ENCODE measurements at regions not wholly inside any gene's neighbourhood (a gene's known extent, or its start where the extent isn't known, plus 50 kb on each side); places are given as distances from the start of the nearest gene placed in this dataset.

DNA sequence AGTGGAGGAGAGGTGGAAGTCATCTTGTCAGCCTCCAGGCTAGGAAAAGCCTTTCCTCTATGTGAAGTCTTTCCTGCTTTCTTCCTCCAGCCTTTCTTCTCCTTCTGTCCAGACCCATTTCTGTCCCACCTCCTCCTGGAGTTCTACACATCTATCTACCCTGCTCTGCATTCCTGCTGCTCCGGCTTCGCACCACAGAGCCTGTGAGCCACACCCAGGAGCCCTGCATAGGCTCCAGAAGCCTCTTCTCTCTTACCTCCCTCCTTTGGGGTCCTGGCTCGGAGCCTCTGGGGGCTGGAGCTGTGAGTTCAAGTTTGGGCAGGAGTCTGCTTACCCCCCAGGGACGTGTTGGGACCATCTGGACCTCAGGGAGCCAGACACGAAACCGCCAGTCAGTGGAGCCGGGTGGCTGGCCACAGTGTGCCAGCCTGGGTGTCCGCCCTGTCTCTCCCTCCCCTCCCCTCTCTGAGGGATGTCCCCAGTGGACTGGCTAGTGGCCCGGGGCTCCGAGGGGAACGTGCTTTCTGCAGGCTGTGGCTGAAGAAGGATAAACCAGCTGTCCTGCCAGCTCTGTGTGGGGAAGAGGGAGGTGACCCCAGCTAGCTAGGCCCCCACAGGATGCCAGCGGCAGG lies 99.2 kb downstream of the VEGFA start:
- no peak overlapping the region for H3K4me3 ChIP-seq (ENCODE audit: low read length)
- H3K9ac ChIP-seq (ENCODE audit: low read length), result no peak overlapping the region
- no peaks in the 10 kb centered on the region for H3K27me3 ChIP-seq (ENCODE audit: control insufficient read depth, insufficient read depth, low read length)
- H3K9me3 ChIP-seq (ENCODE audit: control insufficient read depth, low read length), result no peaks in the 10 kb centered on the region
- H3K36me3 ChIP-seq (ENCODE audit: control insufficient read depth, insufficient read depth, low read length), result no peaks in the 10 kb centered on the region
- H3K4me1 ChIP-seq (ENCODE audit: control insufficient read depth, insufficient read depth, low read length), result peaks cover 28% of the 10 kb centered on the region

DNA sequence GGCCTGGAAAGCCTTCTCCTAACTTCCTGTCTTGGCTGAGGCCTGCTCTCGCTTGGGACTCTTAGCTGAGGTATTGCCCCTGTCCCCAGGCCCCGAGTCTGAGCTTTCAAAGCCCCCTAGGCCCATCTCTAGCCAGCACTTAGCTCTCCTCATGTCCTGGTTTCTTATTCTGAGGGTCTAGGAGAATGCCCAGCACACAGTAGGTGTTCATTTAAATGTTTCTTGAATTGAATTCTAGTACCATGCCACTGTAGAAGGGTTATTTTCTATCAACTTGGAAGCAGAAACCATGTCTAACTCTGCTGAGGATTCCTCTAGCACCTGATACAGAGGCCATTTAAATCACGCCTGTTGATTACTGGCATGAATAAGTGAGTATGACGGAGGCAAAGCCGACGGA lies 98.5 kb downstream of the VEGFA start:
- no peak overlapping the region for H3K4me3 ChIP-seq (ENCODE audit: low read length)

DNA sequence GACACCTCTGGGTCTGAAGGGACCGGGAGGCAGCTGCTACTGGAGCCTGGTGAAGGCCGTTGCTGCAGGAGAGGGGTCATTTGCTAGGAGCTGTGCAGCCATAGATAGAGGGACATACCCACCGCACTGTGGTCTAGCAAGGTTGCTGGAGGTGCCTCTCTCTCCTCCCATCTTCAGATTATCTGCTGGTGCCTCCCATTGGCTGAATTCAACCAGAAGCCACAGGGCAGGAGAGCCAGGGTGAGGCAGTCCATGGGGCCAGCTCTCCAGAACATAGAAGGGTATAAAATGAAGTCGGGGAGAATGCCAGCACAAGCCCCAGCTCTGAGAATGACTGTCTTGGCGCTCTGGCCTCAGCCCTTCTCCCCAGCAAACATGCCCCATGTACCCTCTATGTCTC lies 98.0 kb downstream of the VEGFA start:
- Histone ChIP-seq H3K27me3 (ENCODE audit: control insufficient read depth, insufficient read depth, low read length) (no peaks in the 10 kb centered on the region), H3K9me3 (ENCODE audit: control insufficient read depth, low read length) (no peaks in the 10 kb centered on the region), H3K4me3 (ENCODE audit: low read length) (no peak overlapping the region), H3K4me1 (ENCODE audit: control insufficient read depth, insufficient read depth, low read length) (peaks cover 19% of the 10 kb centered on the region), H3K36me3 (ENCODE audit: control insufficient read depth, insufficient read depth, low read length) (no peaks in the 10 kb centered on the region), H3K9ac (ENCODE audit: low read length) (no peak overlapping the region)

More for the DNA sequence above, 98.5 kb downstream of the VEGFA start:
- H3K9me3 ChIP-seq (ENCODE audit: control insufficient read depth, low read length), result no peaks in the 10 kb centered on the region
- H3K36me3 ChIP-seq (ENCODE audit: control insufficient read depth, insufficient read depth, low read length), result no peaks in the 10 kb centered on the region
- no peaks in the 10 kb centered on the region for H3K27me3 ChIP-seq (ENCODE audit: control insufficient read depth, insufficient read depth, low read length)
- peaks cover 21% of the 10 kb centered on the region for H3K4me1 ChIP-seq (ENCODE audit: control insufficient read depth, insufficient read depth, low read length)
- no peak overlapping the region for H3K9ac ChIP-seq (ENCODE audit: low read length)

DNA sequence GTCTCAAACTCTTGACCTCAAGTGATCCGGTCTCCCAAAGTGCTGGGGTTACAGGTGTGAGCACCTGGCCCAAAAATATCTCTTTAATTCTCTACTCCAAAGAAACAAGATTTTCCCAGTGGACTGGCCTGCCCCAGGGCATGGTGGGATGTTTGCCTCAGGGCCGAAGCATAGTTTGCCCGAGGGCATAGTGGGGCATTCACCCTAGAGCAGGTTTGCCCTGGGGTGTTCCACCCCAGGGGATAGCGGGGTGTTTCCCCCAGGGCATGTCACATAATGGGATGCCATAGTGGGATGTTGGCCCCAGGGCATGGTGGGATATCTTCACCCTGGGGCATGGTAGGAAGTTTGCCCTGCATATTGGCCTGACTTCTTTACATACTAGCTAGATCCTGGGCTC lies 97.2 kb downstream of the VEGFA start:
- Histone ChIP-seq H3K4me1 (ENCODE audit: control insufficient read depth, insufficient read depth, low read length) (peaks cover 19% of the 10 kb centered on the region), H3K36me3 (ENCODE audit: control insufficient read depth, insufficient read depth, low read length) (no peaks in the 10 kb centered on the region), H3K4me3 (ENCODE audit: low read length) (no peak overlapping the region), H3K27me3 (ENCODE audit: control insufficient read depth, insufficient read depth, low read length) (no peaks in the 10 kb centered on the region), H3K9me3 (ENCODE audit: control insufficient read depth, low read length) (no peaks in the 10 kb centered on the region), H3K9ac (ENCODE audit: low read length) (no peak overlapping the region)

DNA sequence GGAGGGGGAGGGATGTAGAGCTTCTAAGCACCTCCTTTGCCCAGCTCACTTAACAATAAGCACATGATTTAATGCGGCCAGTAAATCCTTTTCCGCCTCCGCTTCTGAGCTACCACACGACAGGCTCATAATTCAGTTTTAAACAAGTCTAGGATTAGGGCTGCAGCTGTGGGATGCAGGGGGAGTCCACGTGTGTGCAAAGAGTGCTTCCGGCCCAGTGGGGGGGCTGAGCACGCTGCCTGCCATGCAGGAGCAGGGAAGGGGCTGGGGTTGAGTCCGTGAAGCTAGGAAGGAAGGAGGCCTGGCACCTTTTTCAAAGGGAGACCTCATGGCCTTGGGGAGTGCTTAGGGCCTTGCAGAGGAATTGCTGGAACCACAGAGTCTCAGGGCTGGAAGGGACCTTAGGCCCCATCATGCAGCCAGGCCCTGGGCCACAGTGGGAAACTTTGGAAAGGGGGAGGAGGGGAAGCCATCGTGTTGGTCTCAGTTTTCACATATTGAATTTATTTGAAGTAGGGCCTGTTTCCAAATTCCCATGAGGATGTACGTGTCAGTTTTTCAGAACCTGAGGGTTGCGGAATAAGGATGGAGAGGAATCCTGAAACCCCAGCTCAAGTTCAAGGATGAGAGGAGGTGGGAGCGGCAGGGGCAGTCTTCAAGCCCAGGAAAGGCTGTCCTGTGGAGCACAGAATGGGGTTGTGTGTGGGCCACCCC lies 96.1 kb downstream of the VEGFA start:
- H3K36me3 ChIP-seq (ENCODE audit: control insufficient read depth, insufficient read depth, low read length), result no peaks in the 10 kb centered on the region
- no peaks in the 10 kb centered on the region for H3K27me3 ChIP-seq (ENCODE audit: control insufficient read depth, insufficient read depth, low read length)
- H3K4me3 ChIP-seq (ENCODE audit: low read length), result no peak overlapping the region
- peaks cover 12% of the 10 kb centered on the region for H3K4me1 ChIP-seq (ENCODE audit: control insufficient read depth, insufficient read depth, low read length)
- no peaks in the 10 kb centered on the region for H3K9me3 ChIP-seq (ENCODE audit: control insufficient read depth, low read length)
- no peak overlapping the region for H3K9ac ChIP-seq (ENCODE audit: low read length)

DNA sequence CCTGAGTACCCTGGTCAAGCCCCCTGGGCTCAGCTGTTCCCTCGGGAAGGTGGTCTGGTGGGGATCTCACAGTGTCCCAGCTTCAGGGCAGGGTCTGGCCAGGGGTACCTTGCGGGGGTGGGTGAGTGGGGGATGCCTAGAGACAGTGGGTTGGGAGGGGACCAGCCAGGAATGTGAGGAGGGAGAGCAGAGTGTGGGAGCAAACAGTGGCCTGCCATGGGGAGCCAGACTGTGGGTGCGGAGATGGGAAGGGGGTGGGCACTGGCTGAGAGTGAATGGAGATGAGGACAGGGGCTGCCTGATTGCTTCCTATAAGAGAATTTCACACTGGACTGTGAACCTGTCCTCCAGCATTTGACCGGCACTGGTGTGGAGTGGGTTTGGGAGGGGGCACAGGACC lies 95.1 kb downstream of the VEGFA start:
- no peaks in the 10 kb centered on the region for H3K9me3 ChIP-seq (ENCODE audit: control insufficient read depth, low read length)
- H3K9ac ChIP-seq (ENCODE audit: low read length), result no peak overlapping the region
- no peaks in the 10 kb centered on the region for H3K36me3 ChIP-seq (ENCODE audit: control insufficient read depth, insufficient read depth, low read length)
- peaks cover 6% of the 10 kb centered on the region for H3K4me1 ChIP-seq (ENCODE audit: control insufficient read depth, insufficient read depth, low read length)
- H3K27me3 ChIP-seq (ENCODE audit: control insufficient read depth, insufficient read depth, low read length), result no peaks in the 10 kb centered on the region
- H3K4me3 ChIP-seq (ENCODE audit: low read length), result no peak overlapping the region

DNA sequence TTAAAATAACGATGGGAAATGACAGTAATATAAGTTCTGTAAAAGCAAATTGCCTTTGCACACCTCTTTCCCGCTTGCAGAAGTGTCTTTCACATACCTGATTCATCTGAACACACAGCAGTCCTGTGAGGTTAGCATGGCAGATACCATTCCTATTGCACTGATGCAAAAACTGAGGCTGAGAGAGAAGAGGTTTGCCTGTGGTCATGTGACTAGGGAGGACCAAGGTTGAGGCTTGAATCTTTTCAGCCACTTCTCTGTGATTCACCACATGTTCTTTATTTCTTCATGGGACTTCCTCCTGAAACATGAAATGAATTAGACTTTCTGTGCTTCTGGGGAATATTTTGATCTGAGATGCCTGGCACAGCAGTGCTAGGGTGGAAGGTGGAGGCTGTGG lies 92.9 kb downstream of the VEGFA start:
- no peaks in the 10 kb centered on the region for H3K36me3 ChIP-seq (ENCODE audit: control insufficient read depth, insufficient read depth, low read length)
- no peaks in the 10 kb centered on the region for H3K27me3 ChIP-seq (ENCODE audit: control insufficient read depth, insufficient read depth, low read length)
- H3K4me1 ChIP-seq (ENCODE audit: control insufficient read depth, insufficient read depth, low read length), result no peaks in the 10 kb centered on the region
- no peak overlapping the region for H3K4me3 ChIP-seq (ENCODE audit: low read length)
- H3K9me3 ChIP-seq (ENCODE audit: control insufficient read depth, low read length), result no peaks in the 10 kb centered on the region
- no peak overlapping the region for H3K9ac ChIP-seq (ENCODE audit: low read length)

DNA sequence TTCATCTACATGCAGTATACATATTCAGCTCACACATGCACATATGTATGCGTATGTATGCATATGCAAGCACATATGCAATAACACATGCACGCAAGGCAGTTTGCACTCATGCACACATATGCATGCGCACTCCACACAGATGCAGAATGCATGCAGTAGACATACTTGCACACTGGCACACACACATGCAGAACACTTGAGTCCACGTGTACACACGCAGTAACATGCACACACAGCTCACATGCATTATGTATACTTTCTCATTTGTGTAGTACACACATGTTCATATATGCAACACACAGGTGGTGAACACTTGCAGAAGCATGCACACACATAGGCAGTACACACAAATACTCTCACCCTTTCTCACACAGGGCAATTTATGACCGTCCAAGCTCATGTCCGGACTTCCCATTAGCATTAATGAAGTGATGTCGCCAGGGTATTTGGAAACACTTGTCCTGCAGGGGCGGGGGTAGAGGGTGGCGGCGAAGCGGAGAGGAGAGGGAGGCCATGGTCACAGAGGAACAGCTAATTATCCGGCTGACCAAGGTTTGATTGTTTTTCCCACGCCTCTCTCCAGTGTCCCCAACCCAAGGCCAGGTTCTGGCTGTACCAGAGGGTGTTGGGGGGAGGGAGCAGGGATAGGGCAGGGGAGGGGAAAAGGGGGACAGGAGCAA lies 91.3 kb downstream of the VEGFA start:
- Histone ChIP-seq H3K9me3 (ENCODE audit: control insufficient read depth, low read length) (no peaks in the 10 kb centered on the region), H3K4me1 (ENCODE audit: control insufficient read depth, insufficient read depth, low read length) (peaks cover 4% of the 10 kb centered on the region), H3K9ac (ENCODE audit: low read length) (no peak overlapping the region), H3K27me3 (ENCODE audit: control insufficient read depth, insufficient read depth, low read length) (no peaks in the 10 kb centered on the region), H3K36me3 (ENCODE audit: control insufficient read depth, insufficient read depth, low read length) (no peaks in the 10 kb centered on the region), H3K4me3 (ENCODE audit: low read length) (no peak overlapping the region)

DNA sequence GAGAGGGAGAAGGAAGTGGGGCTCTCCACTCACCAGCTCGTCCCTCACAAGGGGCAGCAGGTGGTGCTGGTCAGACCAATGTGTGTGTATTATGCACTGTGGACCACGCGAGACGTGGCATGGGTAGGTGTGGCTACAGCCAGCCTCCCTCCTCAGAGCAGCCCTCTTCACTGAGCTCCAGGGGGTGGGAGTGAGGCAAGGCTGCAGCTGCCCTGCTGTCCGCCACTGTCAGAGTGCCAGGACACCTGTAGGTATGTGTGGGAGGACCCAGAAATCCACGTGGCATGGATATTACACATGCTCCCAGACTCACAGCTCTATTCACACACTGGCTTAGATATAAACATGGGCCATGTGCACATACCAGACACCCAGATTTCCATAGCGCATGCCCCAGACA lies 90.3 kb downstream of the VEGFA start:
- H3K36me3 ChIP-seq (ENCODE audit: control insufficient read depth, insufficient read depth, low read length), result no peaks in the 10 kb centered on the region
- no peaks in the 10 kb centered on the region for H3K9me3 ChIP-seq (ENCODE audit: control insufficient read depth, low read length)
- H3K9ac ChIP-seq (ENCODE audit: low read length), result no peak overlapping the region
- H3K4me3 ChIP-seq (ENCODE audit: low read length), result no peak overlapping the region
- H3K27me3 ChIP-seq (ENCODE audit: control insufficient read depth, insufficient read depth, low read length), result no peaks in the 10 kb centered on the region
- peaks cover 13% of the 10 kb centered on the region for H3K4me1 ChIP-seq (ENCODE audit: control insufficient read depth, insufficient read depth, low read length)

DNA sequence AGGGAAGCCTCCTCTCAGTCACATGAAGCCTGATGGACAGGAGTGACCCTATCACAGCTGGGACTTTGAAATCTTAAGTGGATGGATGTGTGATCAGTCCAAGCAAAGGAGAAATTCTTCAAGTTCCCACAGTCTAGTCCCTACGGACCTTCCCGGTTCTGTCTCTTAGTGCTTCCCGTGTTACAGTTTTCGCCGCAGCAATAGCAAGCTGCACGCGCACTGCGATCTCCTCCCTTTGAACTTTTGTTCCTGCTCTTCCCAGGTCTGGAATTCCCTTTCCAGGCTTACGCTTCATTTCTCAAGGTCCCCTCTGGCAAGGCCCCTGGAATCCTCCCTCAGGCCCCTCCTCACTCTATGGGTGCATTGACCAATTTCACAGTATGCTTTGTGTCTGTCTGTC lies 89.2 kb downstream of the VEGFA start:
- Histone ChIP-seq H3K36me3 (ENCODE audit: control insufficient read depth, insufficient read depth, low read length) (no peaks in the 10 kb centered on the region), H3K4me3 (ENCODE audit: low read length) (no peak overlapping the region), H3K27me3 (ENCODE audit: control insufficient read depth, insufficient read depth, low read length) (no peaks in the 10 kb centered on the region), H3K4me1 (ENCODE audit: control insufficient read depth, insufficient read depth, low read length) (peaks cover 20% of the 10 kb centered on the region), H3K9ac (ENCODE audit: low read length) (no peak overlapping the region), H3K9me3 (ENCODE audit: control insufficient read depth, low read length) (no peaks in the 10 kb centered on the region)

DNA sequence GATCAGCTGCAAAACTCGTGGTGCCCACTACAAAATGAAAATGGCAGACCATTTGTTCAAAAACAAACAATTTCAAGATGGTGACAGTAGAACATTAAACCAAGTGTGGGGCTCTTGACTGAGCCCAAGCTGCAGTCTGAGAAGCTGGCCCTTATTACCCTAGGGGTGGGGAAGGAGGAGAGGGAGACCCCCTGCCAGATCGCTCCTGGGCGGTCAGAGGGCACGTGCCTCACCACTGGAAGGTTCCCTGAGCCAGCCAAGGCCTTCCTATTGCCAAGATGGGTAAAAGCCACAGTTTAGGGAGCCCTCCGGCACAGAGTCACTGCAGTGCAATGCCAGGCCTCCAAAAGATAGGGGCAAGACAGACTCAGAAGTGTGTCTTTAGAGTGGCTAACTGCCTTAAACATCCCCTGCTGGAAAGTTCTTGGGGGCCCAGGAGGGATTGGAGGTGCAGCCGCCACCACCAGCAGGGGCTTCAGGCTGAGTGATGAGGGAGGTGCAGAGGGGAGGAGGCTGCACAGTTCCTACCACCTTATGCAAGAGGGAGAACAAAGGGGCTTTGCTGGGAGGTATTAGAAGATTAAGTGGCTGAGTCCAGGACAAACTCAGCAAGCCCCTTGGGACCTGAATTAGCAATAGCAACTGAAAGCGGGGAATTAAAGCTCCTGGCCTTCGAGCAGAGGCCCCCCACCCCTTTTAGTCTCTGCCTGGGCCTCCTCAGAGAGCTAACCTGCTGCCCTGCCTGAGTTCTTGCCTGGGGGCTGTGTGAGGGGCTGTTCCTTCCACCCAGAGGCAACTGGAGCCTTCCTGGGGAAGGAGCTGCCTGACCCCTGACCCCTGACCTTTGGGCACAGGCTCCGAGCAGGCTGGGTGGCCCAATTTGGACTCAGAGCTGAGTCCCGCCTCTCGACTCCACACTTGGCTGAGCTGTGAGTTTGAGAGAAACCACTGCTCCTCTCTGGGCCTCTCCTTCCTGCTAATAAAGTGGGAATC lies 88.4 kb downstream of the VEGFA start:
- no peaks in the 10 kb centered on the region for H3K9me3 ChIP-seq (ENCODE audit: control insufficient read depth, low read length)
- H3K4me1 ChIP-seq (ENCODE audit: control insufficient read depth, insufficient read depth, low read length), result peaks cover 24% of the 10 kb centered on the region
- no peak overlapping the region for H3K9ac ChIP-seq (ENCODE audit: low read length)
- no peak overlapping the region for H3K4me3 ChIP-seq (ENCODE audit: low read length)
- H3K36me3 ChIP-seq (ENCODE audit: control insufficient read depth, insufficient read depth, low read length), result no peaks in the 10 kb centered on the region
- H3K27me3 ChIP-seq (ENCODE audit: control insufficient read depth, insufficient read depth, low read length), result no peaks in the 10 kb centered on the region

Measured in mucosa of stomach (tissue), 1 donor.